A549 (cell line): ENCODE measurements at regions not wholly inside any gene's neighbourhood (a gene's known extent, or its start where the extent isn't known, plus 50 kb on each side); places are given as distances from the start of the nearest gene placed in this dataset.

Experiments
- ATAC-seq, 2 experiments: fragments of 200-7000 bp in 1 of 2; fragments of >200 bp in 1 of 2; cut with Nextera tagmentation in 1 of 2; cut with Tn5 transposase in 1 of 2; 3 replicates each; pipeline versions ENCODE4 v1.8.0 to v1.9.1; 2018 to 2020; ENCODE audit warnings: mild to moderate bottlenecking in 1 of 2, moderate library complexity in 1 of 2
- CTCF ChIA-PET: fragments of 300-600 bp; sonication (Branson Sonifier 250); formaldehyde crosslinking; extraction: SDS; loops from one replicate; lab custom pipeline; 2021; ENCODE audit warnings: antibody characterized with exemption, inconsistent platforms; lab: Yijun Ruan, JAX
- POLR2A ChIA-PET: fragments of 350-600 bp; formaldehyde crosslinking; extraction: SDS; loops from one replicate; lab custom pipeline; 2021; ENCODE audit warnings: antibody characterized with exemption, inconsistent platforms; lab: Yijun Ruan, JAX
- DNase-seq, 2 experiments: peaks; one replicate each; pipeline versions ENCODE4 v3.0.0 to v3.0.0-alpha.2; 2011 to 2016; ENCODE audit warnings: low read depth in 1 of 2, low spot score in 1 of 2
- FAIRE-seq: peaks from 2 replicates; lab custom pipeline; 2011; peaks lifted over from hg19 to GRCh38; lab: Jason Lieb, UNC
- H3K27ac ChIP-seq, 2 experiments: fragments of >200 bp; sonication (Bioruptor Twin); formaldehyde crosslinking; 3 replicates each; pipeline ENCODE4 v1.5.1; 2016 to 2017
- H3K4me1 ChIP-seq: fragments of >200 bp; sonication (Bioruptor Twin); formaldehyde crosslinking; 3 replicates; pipeline ENCODE4 v1.6.1; 2016
- H3K4me2 ChIP-seq: fragments of >200 bp; sonication (Bioruptor Twin); formaldehyde crosslinking; 3 replicates; pipeline ENCODE4 v1.6.1; 2016
- H3K4me3 ChIP-seq: fragments of >200 bp; sonication (Bioruptor Twin); formaldehyde crosslinking; 3 replicates; pipeline ENCODE4 v1.5.1; 2016
- H3K9me3 ChIP-seq: fragments of >200 bp; sonication (Bioruptor Twin); formaldehyde crosslinking; 3 replicates; pipeline ENCODE4 v1.6.1; 2016
- CBX2 ChIP-seq: fragments of 200-600 bp; sonication (generic); IDR thresholded peaks from 2 replicates; pipeline ENCODE4 v1.6.1; 2016; ENCODE audit warnings: low read depth, mild to moderate bottlenecking, borderline replicate concordance
- CBX8 ChIP-seq: fragments of 200-600 bp; sonication (generic); IDR thresholded peaks from 2 replicates; pipeline ENCODE4 v1.6.1; 2016
- CHD2 ChIP-seq: fragments of 150-350 bp; IDR thresholded peaks from 2 replicates; pipeline ENCODE4 v1.6.1; 2014; ENCODE audit warnings: low read length; ENCODE audit not compliant: partially characterized antibody
- EHMT2 ChIP-seq: fragments of 200-600 bp; sonication (generic); IDR thresholded peaks from 2 replicates; pipeline ENCODE4 v1.6.1; 2016; ENCODE audit warnings: antibody characterized with exemption, low read depth, mild to moderate bottlenecking, moderate library complexity
- EP300 ChIP-seq, 2 experiments: fragments of >200 bp; sonication (Bioruptor Twin); formaldehyde crosslinking; IDR thresholded peaks; 2 replicates in 1 of 2; 3 replicates in 1 of 2; pipeline ENCODE4 v1.6.1; 2016 to 2017
- FOXS1 ChIP-seq: fragments of 250-450 bp; sonication (Bioruptor Pico); IDR thresholded peaks from 2 replicates; pipeline ENCODE4 v1.5.0; 2020; ENCODE audit warnings: mild to moderate bottlenecking, moderate library complexity
- HOXB13 ChIP-seq: fragments of 250-450 bp; sonication (Bioruptor Pico); IDR thresholded peaks from 2 replicates; pipeline ENCODE4 v1.5.0; 2020; ENCODE audit warnings: low read depth, mild to moderate bottlenecking, moderate library complexity
- JUN ChIP-seq, 2 experiments: fragments of >200 bp; sonication (Bioruptor Twin); formaldehyde crosslinking; IDR thresholded peaks; 2 replicates in 1 of 2; 3 replicates in 1 of 2; pipeline ENCODE4 v1.6.1; 2016 to 2017
- JUNB ChIP-seq: fragments of >200 bp; sonication (Bioruptor Twin); formaldehyde crosslinking; IDR thresholded peaks from 2 replicates; pipeline ENCODE4 v1.6.1; 2016
- KDM5A ChIP-seq: fragments of 200-600 bp; sonication (generic); IDR thresholded peaks from 2 replicates; pipeline ENCODE4 v1.6.1; 2016; ENCODE audit warnings: antibody characterized with exemption, mild to moderate bottlenecking
- NPAS2 ChIP-seq: fragments of 250-450 bp; sonication (Bioruptor Pico); IDR thresholded peaks from 2 replicates; pipeline ENCODE4 v1.8.0; 2022; ENCODE audit warnings: mild to moderate bottlenecking, moderate library complexity, borderline replicate concordance
- NR3C1 ChIP-seq: fragments of >200 bp; sonication (Bioruptor Twin); formaldehyde crosslinking; IDR thresholded peaks from 3 replicates; pipeline ENCODE4 v1.6.1; 2017
- POLR2A ChIP-seq: IDR thresholded peaks from 2 replicates; pipeline ENCODE4 v1.6.1; 2012; ENCODE audit warnings: mild to moderate bottlenecking, low read length
- RNF2 ChIP-seq: fragments of 200-600 bp; sonication (generic); IDR thresholded peaks from 2 replicates; pipeline ENCODE4 v1.6.1; 2016; ENCODE audit warnings: low read depth, mild to moderate bottlenecking, antibody characterized with exemption, moderate library complexity, borderline replicate concordance
- SREBF2 ChIP-seq: fragments of 450-650 bp; IDR thresholded peaks from 2 replicates; pipeline ENCODE4 v1.6.1; 2014; ENCODE audit warnings: mild to moderate bottlenecking, moderate library complexity
- ZSCAN20 ChIP-seq: fragments of 250-450 bp; sonication (Bioruptor Pico); IDR thresholded peaks from 2 replicates; pipeline ENCODE4 v1.8.0; 2022; ENCODE audit warnings: mild to moderate bottlenecking, moderate library complexity
- WGBS: methylation state at CpG from one replicate; pipeline ENCODE4 v1.1.6; 2017; ENCODE audit errors: missing lambda C conversion rate; 5-methylcytosine and 5-hydroxymethylcytosine counted together
- TF ChIP-seq, protein P1 (sequence below): IDR thresholded peaks from 2 replicates; pipeline ENCODE4 v1.6.1; 2012; ENCODE audit warnings: low read depth, borderline replicate concordance
- TF ChIP-seq, protein P2 (sequence below): fragments of 450-650 bp; IDR thresholded peaks from 2 replicates; pipeline ENCODE4 v1.6.1; 2014; ENCODE audit warnings: antibody characterized with exemption
- TF ChIP-seq, protein P3 (sequence below): fragments of >200 bp; sonication (Bioruptor Twin); formaldehyde crosslinking; IDR thresholded peaks from 2 replicates; pipeline ENCODE4 v1.6.1; 2016

DNA sequence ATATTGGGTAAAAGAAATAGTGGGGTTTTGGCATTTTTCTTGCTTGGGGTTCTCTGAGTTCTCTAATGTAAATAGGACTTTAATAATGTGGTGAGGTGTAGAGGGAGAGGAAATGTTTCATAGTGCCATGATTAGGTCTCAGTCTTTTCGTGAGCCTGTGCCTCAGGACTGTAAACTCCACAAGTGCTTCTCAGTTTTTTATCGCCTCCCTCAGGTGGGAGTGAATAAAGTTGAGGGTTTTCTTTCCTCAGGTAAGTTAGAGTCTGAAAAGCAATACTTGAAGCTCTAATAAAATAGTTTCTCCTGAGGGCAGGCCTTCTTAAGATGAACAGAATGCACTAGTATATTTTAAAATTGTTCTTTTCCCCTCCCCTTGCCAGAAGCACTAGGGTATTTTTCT, 243.1 kb upstream of the SETBP1 start:
- ChIA-PET POLR2A (no interaction called here), CTCF (interaction anchor here (0.5 kb wide), 1 partner anchor 340 kb away, joined by 3 read pairs; no protein-coding TSS in a partner anchor)
- no peaks in the 10 kb centered on the region for H3K4me1 ChIP-seq
- no peak for DNase-seq
- H3K27ac ChIP-seq, result no peak overlapping the region
- H3K9me3 ChIP-seq, result no peaks in the 10 kb centered on the region
- WGBS, result 7% methylated on average over 2 of the region's 2 CpGs
- H3K4me3 ChIP-seq, result no peak overlapping the region
- TF ChIP-seq FOXS1 (no peak), CBX2 (no peak), CHD2 (no peak), CBX8 (no peak), NPAS2 (CRISPR knock-in tag) (no peak), SREBF2 (no peak), EHMT2 (no peak)
- H3K4me2 ChIP-seq, result no peak overlapping the region
- no peak for FAIRE-seq
- ATAC-seq, result no peak

DNA sequence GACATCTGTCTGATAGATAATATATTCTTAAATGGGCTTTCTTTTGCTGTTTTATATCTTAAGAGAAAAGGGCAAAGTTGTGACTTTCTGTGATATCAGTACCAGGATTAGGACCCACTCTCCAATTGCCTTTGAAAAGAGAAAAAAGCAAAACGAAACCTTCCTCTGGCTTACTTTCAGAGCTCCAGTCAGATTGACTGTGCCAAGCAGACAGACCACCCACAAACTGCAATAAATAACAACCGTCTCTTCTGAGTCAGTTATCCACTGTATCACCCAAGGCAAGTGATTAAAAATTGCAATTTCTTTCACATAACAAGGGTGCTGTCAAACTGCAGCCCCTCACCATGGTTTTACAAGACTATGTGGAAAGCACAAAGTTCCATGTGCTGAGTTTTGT, 230.5 kb upstream of the SETBP1 start:
- CTCF ChIA-PET, result no interaction called here
- Histone ChIP-seq H3K4me1 (no peaks in the 10 kb centered on the region), H3K9me3 (no peaks in the 10 kb centered on the region)
- DNase-seq, result no peak
- no peak for TF ChIP-seq POLR2A
- TF ChIP-seq ZSCAN20 (CRISPR knock-in tag), result no peak
- no peak for TF ChIP-seq JUN (IDR thresholded peaks at IDR 0.05)
- TF ChIP-seq EP300 (IDR thresholded peaks at IDR 0.05), result no peak
- no peak for TF ChIP-seq KDM5A
- TF ChIP-seq, protein P1, sequence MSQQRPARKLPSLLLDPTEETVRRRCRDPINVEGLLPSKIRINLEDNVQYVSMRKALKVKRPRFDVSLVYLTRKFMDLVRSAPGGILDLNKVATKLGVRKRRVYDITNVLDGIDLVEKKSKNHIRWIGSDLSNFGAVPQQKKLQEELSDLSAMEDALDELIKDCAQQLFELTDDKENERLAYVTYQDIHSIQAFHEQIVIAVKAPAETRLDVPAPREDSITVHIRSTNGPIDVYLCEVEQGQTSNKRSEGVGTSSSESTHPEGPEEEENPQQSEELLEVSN, result no peak
- TF ChIP-seq, protein P2, sequence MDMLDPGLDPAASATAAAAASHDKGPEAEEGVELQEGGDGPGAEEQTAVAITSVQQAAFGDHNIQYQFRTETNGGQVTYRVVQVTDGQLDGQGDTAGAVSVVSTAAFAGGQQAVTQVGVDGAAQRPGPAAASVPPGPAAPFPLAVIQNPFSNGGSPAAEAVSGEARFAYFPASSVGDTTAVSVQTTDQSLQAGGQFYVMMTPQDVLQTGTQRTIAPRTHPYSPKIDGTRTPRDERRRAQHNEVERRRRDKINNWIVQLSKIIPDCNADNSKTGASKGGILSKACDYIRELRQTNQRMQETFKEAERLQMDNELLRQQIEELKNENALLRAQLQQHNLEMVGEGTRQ, result no peak
- TF ChIP-seq, all 56 proteins: peak for 0
- no peak overlapping the region for H3K27ac ChIP-seq
- H3K4me2 ChIP-seq, result no peak overlapping the region
- WGBS, result 3% methylated on average over 2 of the region's 2 CpGs
- FAIRE-seq, result no peak
- POLR2A ChIA-PET, result no interaction called here
- ATAC-seq, result no peak
- no peak overlapping the region for H3K4me3 ChIP-seq

DNA sequence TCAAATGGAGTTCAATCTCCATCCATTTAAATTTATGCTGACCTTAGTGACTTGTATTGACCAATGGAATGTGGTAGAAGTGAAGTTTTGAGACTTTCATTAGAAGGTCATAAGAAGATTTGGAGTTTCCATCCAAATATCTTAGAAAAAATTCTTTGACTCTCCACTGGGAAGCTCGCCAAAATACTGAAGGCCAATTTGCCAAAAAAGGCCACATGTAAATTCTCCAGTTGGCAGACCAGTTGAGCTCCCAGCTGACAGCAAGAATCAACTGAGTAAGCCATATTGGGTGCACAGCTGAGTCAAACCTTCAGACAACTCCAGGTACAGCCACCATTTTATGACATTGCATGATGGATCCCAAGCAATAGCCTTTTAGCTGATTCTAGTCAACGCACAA, 228.3 kb upstream of the SETBP1 start:
- FAIRE-seq (no peak), DNase-seq (no peak), ATAC-seq (no peak)
- CTCF ChIA-PET, result no interaction called here
- TF ChIP-seq, protein P3, sequence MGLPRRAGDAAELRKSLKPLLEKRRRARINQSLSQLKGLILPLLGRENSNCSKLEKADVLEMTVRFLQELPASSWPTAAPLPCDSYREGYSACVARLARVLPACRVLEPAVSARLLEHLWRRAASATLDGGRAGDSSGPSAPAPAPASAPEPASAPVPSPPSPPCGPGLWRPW, result no peak
- TF ChIP-seq RNF2 (no peak), NR3C1 (no peak), HOXB13 (no peak)
- H3K27ac ChIP-seq, result no peak overlapping the region
- H3K4me3 ChIP-seq, result no peak overlapping the region
- POLR2A ChIA-PET, result no interaction called here
- 25% methylated on average over 2 of the region's 2 CpGs for WGBS
- no peaks in the 10 kb centered on the region for H3K4me1 ChIP-seq
- H3K9me3 ChIP-seq, result no peaks in the 10 kb centered on the region
- no peak overlapping the region for H3K4me2 ChIP-seq

DNA sequence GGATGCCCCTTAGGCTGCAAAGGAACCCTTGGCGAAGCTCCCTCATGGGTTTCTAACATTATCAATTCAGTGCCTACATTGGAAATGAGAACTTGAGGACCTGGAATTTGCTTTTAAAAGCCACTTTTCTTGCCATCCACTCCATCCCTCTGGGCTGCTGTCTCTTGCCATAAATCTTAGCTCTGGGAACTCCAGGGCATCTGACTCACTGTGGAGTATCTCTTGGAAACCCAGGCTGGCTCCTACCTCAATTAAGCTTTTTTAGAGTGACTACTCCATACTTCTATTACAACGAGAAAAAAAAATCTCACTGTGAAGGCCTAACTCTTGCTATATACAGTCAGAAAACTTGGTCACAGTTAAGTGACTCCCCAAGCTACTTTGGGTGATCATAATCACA, 227.2 kb upstream of the SETBP1 start:
- ChIA-PET CTCF (no interaction called here), POLR2A (no interaction called here)
- ATAC-seq (no peak), FAIRE-seq (no peak)
- no peak overlapping the region for H3K27ac ChIP-seq
- no peaks in the 10 kb centered on the region for H3K9me3 ChIP-seq
- 21% methylated on average over 2 of the region's 2 CpGs for WGBS
- TF ChIP-seq NPAS2 (CRISPR knock-in tag) (no peak), JUNB (no peak), JUN (IDR thresholded peaks at IDR 0.05) (no peak), EP300 (IDR thresholded peaks at IDR 0.05) (no peak), CHD2 (no peak)
- TF ChIP-seq, protein P1, result no peak
- TF ChIP-seq, all 56 proteins: peak for 0
- Histone ChIP-seq H3K4me3 (no peak overlapping the region), H3K4me2 (no peak overlapping the region), H3K4me1 (no peaks in the 10 kb centered on the region)
- DNase-seq, result no peak
